PC-9 (cell line): ENCODE measurements at regions not wholly inside any gene's neighbourhood (a gene's known extent, or its start where the extent isn't known, plus 50 kb on each side); places are given as distances from the start of the nearest gene placed in this dataset.

Experiments used
- BruUV-seq: library from RNA; stranded (reverse); fragments of 400-500 nt; replicated peaks from 2 replicates; lab custom pipeline; 2021; lab: Mats Ljungman, UMichigan
- CTCF ChIA-PET: fragments of 300-600 bp; sonication (Branson Sonifier 250); formaldehyde crosslinking; loops from one replicate; lab custom pipeline; 2022; ENCODE audit warnings: antibody characterized with exemption; lab: Charles Lee
- POLR2A ChIA-PET: fragments of 300-600 bp; sonication (Branson Sonifier 250); formaldehyde crosslinking; loops from one replicate; lab custom pipeline; 2022; ENCODE audit warnings: antibody characterized with exemption; ENCODE audit not compliant: unreplicated experiment; lab: Charles Lee
- DNase-seq, 2 experiments: peaks; one replicate each; pipeline versions ENCODE4 v3.0.0 to v3.0.0-alpha.2; 2015 to 2022; ENCODE audit warnings: mixed read lengths in 1 of 2
- H2AFZ ChIP-seq: fragments of 200-600 bp; sonication (generic); 2 replicates; pipeline ENCODE4 v1.8.1; 2017; ENCODE audit warnings: antibody characterized with exemption
- H3F3A ChIP-seq: fragments of 200-600 bp; sonication (generic); 2 replicates; pipeline ENCODE4 v1.8.1; 2017; ENCODE audit warnings: antibody characterized with exemption, mild to moderate bottlenecking, low read depth; ENCODE audit not compliant: insufficient read depth
- H3K27ac ChIP-seq: fragments of 200-600 bp; sonication (generic); 2 replicates; pipeline ENCODE4 v1.6.1; 2016; ENCODE audit warnings: mixed run types
- H3K27me3 ChIP-seq: fragments of 200-600 bp; sonication (generic); 2 replicates; pipeline ENCODE4 v1.6.1; 2016; ENCODE audit warnings: low read depth, mixed run types; ENCODE audit not compliant: insufficient read depth
- H3K36me3 ChIP-seq: fragments of 200-600 bp; sonication (generic); 2 replicates; pipeline ENCODE4 v1.6.1; 2016; ENCODE audit warnings: low read depth, mixed run types
- H3K4me1 ChIP-seq: fragments of 200-600 bp; sonication (generic); replicated peaks from 2 replicates; pipeline ENCODE4 v1.6.1; 2016; ENCODE audit warnings: mixed run types; ENCODE audit not compliant: insufficient read depth
- H3K4me2 ChIP-seq: fragments of 200-600 bp; sonication (generic); 2 replicates; pipeline ENCODE4 v1.6.1; 2017; ENCODE audit warnings: mixed run types
- H3K4me3 ChIP-seq: fragments of 200-600 bp; sonication (generic); 2 replicates; pipeline ENCODE4 v1.6.1; 2016; ENCODE audit warnings: mixed run types
- H3K79me2 ChIP-seq: fragments of 200-600 bp; sonication (generic); 2 replicates; pipeline ENCODE4 v1.6.1; 2017; ENCODE audit warnings: low read depth, mixed run types
- H3K9me2 ChIP-seq: fragments of 200-600 bp; sonication (generic); 2 replicates; pipeline ENCODE4 v1.8.1; 2017; ENCODE audit warnings: mild to moderate bottlenecking; ENCODE audit not compliant: insufficient read depth
- H3K9me3 ChIP-seq: fragments of 200-600 bp; sonication (generic); 2 replicates; pipeline ENCODE4 v1.8.1; 2016; ENCODE audit warnings: low read depth; ENCODE audit not compliant: insufficient read depth
- H4K20me1 ChIP-seq: fragments of 200-600 bp; sonication (generic); 2 replicates; pipeline ENCODE4 v1.8.1; 2017; ENCODE audit not compliant: insufficient read depth
- CTCF ChIP-seq: fragments of 200-600 bp; sonication (generic); conservative IDR thresholded peaks from 2 replicates; pipeline ENCODE4 v1.6.1; 2017; ENCODE audit warnings: mixed run types, antibody characterized with exemption, mild to moderate bottlenecking, moderate library complexity
- EZH2 ChIP-seq: fragments of 200-600 bp; sonication (generic); IDR thresholded peaks from 2 replicates; pipeline ENCODE4 v1.8.0; 2017; ENCODE audit warnings: antibody characterized with exemption, low read depth
- intact Hi-C: fragments of 100-400 bp; cut with micrococcal nuclease; formaldehyde crosslinking; loops from one replicate; pipeline ENCODE4 v1.10.0; 2022; ENCODE audit not compliant: unreplicated experiment

GRCh38 chr3:46146548-46146947 is 61.6 kb downstream of the CCR1 start:
- Histone ChIP-seq H3K27me3 (no peaks in the 10 kb centered on the region), H3K36me3 (no peaks in the 10 kb centered on the region), H3K27ac (no peak overlapping the region), H4K20me1 (no peaks in the 10 kb centered on the region), H3F3A (no peaks in the 10 kb centered on the region), H2AFZ (no peak overlapping the region), H3K9me2 (no peaks in the 10 kb centered on the region; the same call in 1 of the 2 replicates), H3K79me2 (no peaks in the 10 kb centered on the region), H3K4me3 (no peak overlapping the region), H3K4me2 (no peak overlapping the region), H3K9me3 (0 out of 2 replicates have a peak, but pooled peaks cover 4% of the 10 kb centered on the region), H3K4me1 (no peaks in the 10 kb centered on the region)
- intact Hi-C loops: no loop called here
- ChIA-PET POLR2A (no interaction called here), CTCF (no interaction called here)
- TF ChIP-seq CTCF (no peak), EZH2 (no peak)
- no TSS peak for BruUV-seq
- DNase-seq: no peak

GRCh38 chr3:46146021-46146420 is 62.1 kb downstream of the CCR1 start:
- 0 out of 2 replicates have a peak, but pooled peaks cover 4% of the 10 kb centered on the region for H3K9me3 ChIP-seq
- H2AFZ ChIP-seq: no peak overlapping the region
- H3K27me3 ChIP-seq: no peaks in the 10 kb centered on the region
- no peaks in the 10 kb centered on the region; the same call in 1 of the 2 replicates for H3K9me2 ChIP-seq
- H3K36me3 ChIP-seq: no peaks in the 10 kb centered on the region
- no peaks in the 10 kb centered on the region for H3K4me1 ChIP-seq
- H3K4me3 ChIP-seq: no peak overlapping the region
- TF ChIP-seq CTCF (no peak), EZH2 (no peak)
- intact Hi-C loops: no loop called here
- H3F3A ChIP-seq: no peaks in the 10 kb centered on the region
- no peaks in the 10 kb centered on the region for H3K79me2 ChIP-seq
- H3K27ac ChIP-seq: no peak overlapping the region
- POLR2A ChIA-PET: no interaction called here
- no peaks in the 10 kb centered on the region for H4K20me1 ChIP-seq
- DNase-seq: no peak
- no TSS peak for BruUV-seq
- CTCF ChIA-PET: no interaction called here
- no peak overlapping the region for H3K4me2 ChIP-seq

- no peaks in the 10 kb centered on the region for H3K27me3 ChIP-seq
- H2AFZ ChIP-seq: no peak overlapping the region
- H3F3A ChIP-seq: no peaks in the 10 kb centered on the region
- H3K4me3 ChIP-seq: no peak overlapping the region
- H3K4me1 ChIP-seq: no peaks in the 10 kb centered on the region
- POLR2A ChIA-PET: no interaction called here
- H3K9me2 ChIP-seq: no peaks in the 10 kb centered on the region; the same call in 1 of the 2 replicates
- H3K27ac ChIP-seq: no peak overlapping the region
- H3K36me3 ChIP-seq: no peaks in the 10 kb centered on the region
- intact Hi-C loops: no loop called here
- H3K4me2 ChIP-seq: no peak overlapping the region
- no peak for TF ChIP-seq EZH2
- TF ChIP-seq CTCF: no peak
- 0 out of 2 replicates have a peak, but pooled peaks cover 4% of the 10 kb centered on the region for H3K9me3 ChIP-seq
- H4K20me1 ChIP-seq: no peaks in the 10 kb centered on the region
- DNase-seq: no peak
- BruUV-seq: no TSS peak
- H3K79me2 ChIP-seq: no peaks in the 10 kb centered on the region
- CTCF ChIA-PET: no interaction called here
These were observed 63.0 kb downstream of the CCR1 start for GRCh38 chr3:46145147-46145546.
